WTC11 (cell line): ENCODE measurements at regions not wholly inside any gene's neighbourhood (a gene's known extent, or its start where the extent isn't known, plus 50 kb on each side); places are given as distances from the start of the nearest gene placed in this dataset.

Source experiments
- ATAC-seq: fragments of 200-7000 bp; cut with Tn5 transposase; 2 replicates; pipeline ENCODE4 v1.10.0; 2021; ENCODE audit warnings: mild to moderate bottlenecking, moderate library complexity
- CTCF ChIA-PET: fragments of 300-600 bp; sonication (Branson Sonifier 250); formaldehyde crosslinking; loops from one replicate; lab custom pipeline; 2021; ENCODE audit warnings: antibody characterized with exemption; lab: Charles Lee
- POLR2A ChIA-PET: fragments of 350-600 bp; sonication (Branson Sonifier 250); formaldehyde crosslinking; loops from one replicate; lab custom pipeline; 2021; ENCODE audit warnings: antibody characterized with exemption; lab: Charles Lee
- DNase-seq: peaks from one replicate; pipeline ENCODE4 v3.0.0; 2021; ENCODE audit warnings: low spot score
- H3K27ac Mint-ChIP-seq: 2 replicates; pipeline ENCODE4 v1.8.0; 2021; ENCODE audit warnings: mixed read lengths
- H3K27me3 Mint-ChIP-seq: 2 replicates; pipeline ENCODE4 v1.8.0; 2021; ENCODE audit warnings: low read depth, mild to moderate bottlenecking, moderate library complexity, mixed read lengths
- H3K36me3 Mint-ChIP-seq: 2 replicates; pipeline ENCODE4 v1.8.0; 2021; ENCODE audit warnings: mixed read lengths
- H3K4me1 Mint-ChIP-seq: 2 replicates; pipeline ENCODE4 v1.8.0; 2022; ENCODE audit warnings: mixed read lengths
- H3K4me3 Mint-ChIP-seq: 2 replicates; pipeline ENCODE4 v1.8.0; 2021; ENCODE audit warnings: mild to moderate bottlenecking, moderate library complexity, mixed read lengths
- H3K9me3 Mint-ChIP-seq: 2 replicates; pipeline ENCODE4 v1.8.0; 2021; ENCODE audit warnings: mixed read lengths
- ATF1 ChIP-seq: sonication (generic); formaldehyde crosslinking; IDR thresholded peaks from 2 replicates; pipeline ENCODE4 v1.8.1; 2023; ENCODE audit warnings: mild to moderate bottlenecking, moderate library complexity, missing genetic modification reagents
- CREB1 ChIP-seq: sonication (generic); formaldehyde crosslinking; IDR thresholded peaks from 2 replicates; pipeline ENCODE4 v1.8.0; 2023; ENCODE audit warnings: mild to moderate bottlenecking, missing genetic modification reagents
- ELF4 ChIP-seq: sonication (generic); formaldehyde crosslinking; IDR thresholded peaks from 2 replicates; pipeline ENCODE4 v1.8.1; 2022; ENCODE audit warnings: low read depth, mild to moderate bottlenecking, moderate library complexity, missing genetic modification reagents
- EMX1 ChIP-seq: fragments of 250-450 bp; sonication (Bioruptor Pico); IDR thresholded peaks from 2 replicates; pipeline ENCODE4 v1.8.0; 2021; ENCODE audit warnings: mild to moderate bottlenecking
- FOXK1 ChIP-seq: sonication (generic); formaldehyde crosslinking; IDR thresholded peaks from 2 replicates; pipeline ENCODE4 v1.8.0; 2022; ENCODE audit warnings: mild to moderate bottlenecking, moderate library complexity, missing genetic modification reagents
- IRF2 ChIP-seq: sonication (generic); formaldehyde crosslinking; IDR thresholded peaks from 2 replicates; pipeline ENCODE4 v1.8.0; 2022; ENCODE audit warnings: low read depth, missing genetic modification reagents, borderline replicate concordance
- KAT7 ChIP-seq: sonication (generic); formaldehyde crosslinking; IDR thresholded peaks from 2 replicates; pipeline ENCODE4 v1.8.1; 2023; ENCODE audit warnings: missing genetic modification reagents, mild to moderate bottlenecking, borderline replicate concordance
- NFE2L1 ChIP-seq: sonication (generic); formaldehyde crosslinking; IDR thresholded peaks from 2 replicates; pipeline ENCODE4 v1.8.1; 2023; ENCODE audit warnings: missing genetic modification reagents
- PRDM15 ChIP-seq: sonication (generic); formaldehyde crosslinking; IDR thresholded peaks from 2 replicates; pipeline ENCODE4 v1.8.0; 2022; ENCODE audit warnings: missing genetic modification reagents
- PRRX2 ChIP-seq: fragments of 250-450 bp; sonication (Bioruptor Pico); IDR thresholded peaks from 2 replicates; pipeline ENCODE4 v1.8.0; 2021; ENCODE audit warnings: mild to moderate bottlenecking
- TEAD4 ChIP-seq: sonication (generic); formaldehyde crosslinking; IDR thresholded peaks from 2 replicates; pipeline ENCODE4 v1.8.0; 2022; ENCODE audit warnings: mild to moderate bottlenecking, missing genetic modification reagents
- ZBTB43 ChIP-seq: sonication (generic); formaldehyde crosslinking; IDR thresholded peaks from 2 replicates; pipeline ENCODE4 v1.8.1; 2023; ENCODE audit warnings: mild to moderate bottlenecking, missing genetic modification reagents
- ZNF396 ChIP-seq: fragments of 250-450 bp; sonication (Bioruptor Pico); IDR thresholded peaks from 2 replicates; pipeline ENCODE4 v1.8.0; 2021; ENCODE audit warnings: mild to moderate bottlenecking, moderate library complexity, borderline replicate concordance
- TF ChIP-seq, protein P1 (sequence below): sonication (generic); formaldehyde crosslinking; IDR thresholded peaks from 2 replicates; pipeline ENCODE4 v1.8.1; 2022; ENCODE audit warnings: missing genetic modification reagents, borderline replicate concordance
- TF ChIP-seq, protein P2 (sequence below): fragments of 250-450 bp; sonication (Bioruptor Pico); IDR thresholded peaks from 2 replicates; pipeline ENCODE4 v1.8.0; 2021; ENCODE audit warnings: mild to moderate bottlenecking
- TF ChIP-seq, protein P3 (sequence below): fragments of 250-450 bp; sonication (Bioruptor Pico); IDR thresholded peaks from 2 replicates; pipeline ENCODE4 v1.9.0; 2021; ENCODE audit warnings: mild to moderate bottlenecking
- TF ChIP-seq, protein P4 (sequence below): sonication (generic); formaldehyde crosslinking; IDR thresholded peaks from 2 replicates; pipeline ENCODE4 v1.8.0; 2022; ENCODE audit warnings: mild to moderate bottlenecking, missing genetic modification reagents
- TF ChIP-seq, protein P5 (sequence below): sonication (generic); formaldehyde crosslinking; IDR thresholded peaks from 2 replicates; pipeline ENCODE4 v1.8.1; 2023; ENCODE audit warnings: mild to moderate bottlenecking, moderate library complexity, missing genetic modification reagents

- H3K9me3 Mint-ChIP-seq = peaks cover 7% of the 10 kb centered on the region
- POLR2A ChIA-PET = no interaction called here
- 0 out of 2 replicates have a peak, but pooled peaks cover 9% of the 10 kb centered on the region for H3K4me1 Mint-ChIP-seq
- TF ChIP-seq CREB1 (CRISPR knock-in tag) (no peak), NFE2L1 (CRISPR knock-in tag) (no peak), TEAD4 (CRISPR knock-in tag) (no peak), FOXK1 (CRISPR knock-in tag) (no peak), EMX1 (CRISPR knock-in tag) (no peak), ATF1 (CRISPR knock-in tag) (no peak), PRRX2 (CRISPR knock-in tag) (no peak)
- TF ChIP-seq, protein P1, sequence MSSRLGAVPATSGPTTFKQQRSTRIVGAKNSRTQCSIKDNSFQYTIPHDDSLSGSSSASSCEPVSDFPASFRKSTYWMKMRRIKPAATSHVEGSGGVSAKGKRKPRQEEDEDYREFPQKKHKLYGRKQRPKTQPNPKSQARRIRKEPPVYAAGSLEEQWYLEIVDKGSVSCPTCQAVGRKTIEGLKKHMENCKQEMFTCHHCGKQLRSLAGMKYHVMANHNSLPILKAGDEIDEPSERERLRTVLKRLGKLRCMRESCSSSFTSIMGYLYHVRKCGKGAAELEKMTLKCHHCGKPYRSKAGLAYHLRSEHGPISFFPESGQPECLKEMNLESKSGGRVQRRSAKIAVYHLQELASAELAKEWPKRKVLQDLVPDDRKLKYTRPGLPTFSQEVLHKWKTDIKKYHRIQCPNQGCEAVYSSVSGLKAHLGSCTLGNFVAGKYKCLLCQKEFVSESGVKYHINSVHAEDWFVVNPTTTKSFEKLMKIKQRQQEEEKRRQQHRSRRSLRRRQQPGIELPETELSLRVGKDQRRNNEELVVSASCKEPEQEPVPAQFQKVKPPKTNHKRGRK (CRISPR knock-in tag) = no peak
- TF ChIP-seq, protein P2, sequence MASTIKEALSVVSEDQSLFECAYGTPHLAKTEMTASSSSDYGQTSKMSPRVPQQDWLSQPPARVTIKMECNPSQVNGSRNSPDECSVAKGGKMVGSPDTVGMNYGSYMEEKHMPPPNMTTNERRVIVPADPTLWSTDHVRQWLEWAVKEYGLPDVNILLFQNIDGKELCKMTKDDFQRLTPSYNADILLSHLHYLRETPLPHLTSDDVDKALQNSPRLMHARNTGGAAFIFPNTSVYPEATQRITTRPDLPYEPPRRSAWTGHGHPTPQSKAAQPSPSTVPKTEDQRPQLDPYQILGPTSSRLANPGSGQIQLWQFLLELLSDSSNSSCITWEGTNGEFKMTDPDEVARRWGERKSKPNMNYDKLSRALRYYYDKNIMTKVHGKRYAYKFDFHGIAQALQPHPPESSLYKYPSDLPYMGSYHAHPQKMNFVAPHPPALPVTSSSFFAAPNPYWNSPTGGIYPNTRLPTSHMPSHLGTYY (CRISPR knock-in tag) = no peak
- TF ChIP-seq, protein P3, sequence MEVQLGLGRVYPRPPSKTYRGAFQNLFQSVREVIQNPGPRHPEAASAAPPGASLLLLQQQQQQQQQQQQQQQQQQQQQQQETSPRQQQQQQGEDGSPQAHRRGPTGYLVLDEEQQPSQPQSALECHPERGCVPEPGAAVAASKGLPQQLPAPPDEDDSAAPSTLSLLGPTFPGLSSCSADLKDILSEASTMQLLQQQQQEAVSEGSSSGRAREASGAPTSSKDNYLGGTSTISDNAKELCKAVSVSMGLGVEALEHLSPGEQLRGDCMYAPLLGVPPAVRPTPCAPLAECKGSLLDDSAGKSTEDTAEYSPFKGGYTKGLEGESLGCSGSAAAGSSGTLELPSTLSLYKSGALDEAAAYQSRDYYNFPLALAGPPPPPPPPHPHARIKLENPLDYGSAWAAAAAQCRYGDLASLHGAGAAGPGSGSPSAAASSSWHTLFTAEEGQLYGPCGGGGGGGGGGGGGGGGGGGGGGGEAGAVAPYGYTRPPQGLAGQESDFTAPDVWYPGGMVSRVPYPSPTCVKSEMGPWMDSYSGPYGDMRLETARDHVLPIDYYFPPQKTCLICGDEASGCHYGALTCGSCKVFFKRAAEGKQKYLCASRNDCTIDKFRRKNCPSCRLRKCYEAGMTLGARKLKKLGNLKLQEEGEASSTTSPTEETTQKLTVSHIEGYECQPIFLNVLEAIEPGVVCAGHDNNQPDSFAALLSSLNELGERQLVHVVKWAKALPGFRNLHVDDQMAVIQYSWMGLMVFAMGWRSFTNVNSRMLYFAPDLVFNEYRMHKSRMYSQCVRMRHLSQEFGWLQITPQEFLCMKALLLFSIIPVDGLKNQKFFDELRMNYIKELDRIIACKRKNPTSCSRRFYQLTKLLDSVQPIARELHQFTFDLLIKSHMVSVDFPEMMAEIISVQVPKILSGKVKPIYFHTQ (CRISPR knock-in tag) = no peak
- TF ChIP-seq, all 79 proteins: peak for 0
- Mint-ChIP-seq H3K27me3 (peaks cover 42% of the 10 kb centered on the region), H3K27ac (no peak overlapping the region), H3K36me3 (no peaks in the 10 kb centered on the region), H3K4me3 (no peak overlapping the region)
- DNase-seq (no peak), ATAC-seq (no peak)
- CTCF ChIA-PET = no interaction called here
These were observed 98.8 kb upstream of the EOLA2 start for GRCh38 chrX:150037041-150037440.

DNA sequence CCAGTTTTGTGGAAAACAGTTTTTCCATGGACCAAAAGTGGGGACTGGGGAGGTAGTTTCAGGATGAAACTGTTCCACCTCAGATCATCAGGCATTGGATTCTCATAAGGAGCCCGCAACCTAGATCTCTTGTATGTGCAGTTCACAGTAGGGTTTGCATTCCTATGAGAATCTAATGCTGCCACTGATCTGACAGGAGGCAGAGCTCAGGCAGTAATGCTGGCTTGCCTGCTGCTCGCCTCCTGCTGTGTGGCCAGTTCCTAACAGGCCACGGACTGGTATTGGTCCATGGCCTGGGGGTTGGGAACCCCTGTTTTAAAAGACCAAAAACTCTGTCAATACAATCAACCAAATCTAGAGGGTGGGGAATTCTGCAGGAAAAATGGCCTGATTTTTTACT, 100.0 kb upstream of the EOLA2 start:
- no peak overlapping the region for H3K4me3 Mint-ChIP-seq

More for the DNA sequence above, 100.0 kb upstream of the EOLA2 start:
- Mint-ChIP-seq H3K36me3 (no peaks in the 10 kb centered on the region), H3K27me3 (peaks cover 34% of the 10 kb centered on the region), H3K4me1 (0 out of 2 replicates have a peak, but pooled peaks cover 6% of the 10 kb centered on the region), H3K9me3 (peaks cover 7% of the 10 kb centered on the region), H3K27ac (no peak overlapping the region)
- ChIA-PET POLR2A (no interaction called here), CTCF (no interaction called here)
- TF ChIP-seq ZBTB43 (CRISPR knock-in tag) = no peak
- TF ChIP-seq PRDM15 (CRISPR knock-in tag) = no peak
- TF ChIP-seq, protein P4, sequence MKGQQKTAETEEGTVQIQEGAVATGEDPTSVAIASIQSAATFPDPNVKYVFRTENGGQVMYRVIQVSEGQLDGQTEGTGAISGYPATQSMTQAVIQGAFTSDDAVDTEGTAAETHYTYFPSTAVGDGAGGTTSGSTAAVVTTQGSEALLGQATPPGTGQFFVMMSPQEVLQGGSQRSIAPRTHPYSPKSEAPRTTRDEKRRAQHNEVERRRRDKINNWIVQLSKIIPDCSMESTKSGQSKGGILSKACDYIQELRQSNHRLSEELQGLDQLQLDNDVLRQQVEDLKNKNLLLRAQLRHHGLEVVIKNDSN = no peak
- TF ChIP-seq ELF4 (CRISPR knock-in tag) = no peak
- TF ChIP-seq, protein P5, sequence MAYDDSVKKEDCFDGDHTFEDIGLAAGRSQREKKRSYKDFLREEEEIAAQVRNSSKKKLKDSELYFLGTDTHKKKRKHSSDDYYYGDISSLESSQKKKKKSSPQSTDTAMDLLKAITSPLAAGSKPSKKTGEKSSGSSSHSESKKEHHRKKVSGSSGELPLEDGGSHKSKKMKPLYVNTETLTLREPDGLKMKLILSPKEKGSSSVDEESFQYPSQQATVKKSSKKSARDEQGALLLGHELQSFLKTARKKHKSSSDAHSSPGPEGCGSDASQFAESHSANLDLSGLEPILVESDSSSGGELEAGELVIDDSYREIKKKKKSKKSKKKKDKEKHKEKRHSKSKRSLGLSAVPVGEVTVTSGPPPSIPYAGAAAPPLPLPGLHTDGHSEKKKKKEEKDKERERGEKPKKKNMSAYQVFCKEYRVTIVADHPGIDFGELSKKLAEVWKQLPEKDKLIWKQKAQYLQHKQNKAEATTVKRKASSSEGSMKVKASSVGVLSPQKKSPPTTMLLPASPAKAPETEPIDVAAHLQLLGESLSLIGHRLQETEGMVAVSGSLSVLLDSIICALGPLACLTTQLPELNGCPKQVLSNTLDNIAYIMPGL (CRISPR knock-in tag) = no peak
- no peak for TF ChIP-seq ZNF396
- TF ChIP-seq KAT7 = no peak
- no peak for TF ChIP-seq IRF2
- no peak for ATAC-seq
- peak; percentile 11 for DNase-seq
